CD14-positive monocyte (primary cell): ENCODE measurements at regions not wholly inside any gene's neighbourhood (a gene's known extent, or its start where the extent isn't known, plus 50 kb on each side); places are given as distances from the start of the nearest gene placed in this dataset.

Source experiments
- DNase-seq, 3 donors: peaks; one replicate each; pipeline ENCODE4 v3.0.0-alpha.2; 2011 to 2022
- H2AFZ ChIP-seq: 2 replicates; pipeline ENCODE4 v1.6.0; 2012; ENCODE audit warnings: mild to moderate bottlenecking, low read depth, low read length, inconsistent platforms; ENCODE audit not compliant: insufficient read depth, poor library complexity, severe bottlenecking
- H3K27ac ChIP-seq, 2 donors: 1 replicate in 1 of 2; 2 replicates in 1 of 2; pipeline ENCODE4 v1.5.1; 2012 to 2013; ENCODE audit warnings: low read length in 2 of 2, control low read depth in 1 of 2, inconsistent platforms in 1 of 2, low read depth in 1 of 2, mild to moderate bottlenecking in 1 of 2
- H3K27me3 ChIP-seq, 2 donors: one replicate each; pipeline versions ENCODE4 v1.6.0 to v1.6.1; 2011 to 2013; ENCODE audit warnings: low read length in 2 of 2; ENCODE audit not compliant: control insufficient read depth in 2 of 2, insufficient read depth in 2 of 2
- H3K36me3 ChIP-seq, 2 donors: replicated peaks in 1 of 2; 1 replicate in 1 of 2; 2 replicates in 1 of 2; pipeline versions ENCODE4 v1.5.1 to v1.6.1; 2012 to 2013; ENCODE audit warnings: low read length in 2 of 2, control low read depth in 1 of 2, inconsistent platforms in 1 of 2, mild to moderate bottlenecking in 1 of 2; ENCODE audit not compliant: insufficient read depth in 2 of 2, control insufficient read depth in 1 of 2
- H3K4me1 ChIP-seq, 2 donors: 1 replicate in 1 of 2; 2 replicates in 1 of 2; pipeline versions ENCODE4 v1.5.1 to v1.6.1; 2012 to 2013; ENCODE audit warnings: low read length in 2 of 2, control low read depth in 1 of 2, inconsistent platforms in 1 of 2, mild to moderate bottlenecking in 1 of 2, moderate library complexity in 1 of 2; ENCODE audit not compliant: insufficient read depth in 2 of 2, control insufficient read depth in 1 of 2
- H3K4me2 ChIP-seq: replicated peaks from 2 replicates; pipeline ENCODE3; 2012; ENCODE audit warnings: low read length, moderate library complexity, mild to moderate bottlenecking; ENCODE audit not compliant: poor library complexity, severe bottlenecking; ENCODE audit errors: extremely low read depth
- H3K4me3 ChIP-seq, 3 experiments: fragments of 200-600 bp in 1 of 3; sonication (generic) in 1 of 3; replicated peaks in 1 of 3; 1 replicate in 2 of 3; 2 replicates in 1 of 3; pipeline ENCODE4 v1.5.1; 2011 to 2013; ENCODE audit warnings: low read length in 3 of 3, mild to moderate bottlenecking in 3 of 3, control low read depth in 2 of 3, low read depth in 2 of 3, inconsistent platforms in 1 of 3, moderate library complexity in 1 of 3
- H3K79me2 ChIP-seq: 2 replicates; pipeline ENCODE4 v1.6.0; 2012; ENCODE audit warnings: mild to moderate bottlenecking, control low read depth, inconsistent platforms, low read length, moderate library complexity; ENCODE audit not compliant: insufficient read depth
- H3K9ac ChIP-seq: 2 replicates; pipeline ENCODE4 v1.6.0; 2017; ENCODE audit warnings: low read length, mild to moderate bottlenecking; ENCODE audit not compliant: insufficient read depth, poor library complexity, severe bottlenecking
- H3K9me3 ChIP-seq, 2 donors: replicated peaks in 1 of 2; 1 replicate in 1 of 2; 2 replicates in 1 of 2; pipeline versions ENCODE4 v1.5.1 to v1.6.1; 2012 to 2013; ENCODE audit warnings: low read length in 2 of 2, control low read depth in 1 of 2; ENCODE audit not compliant: control insufficient read depth in 1 of 2, insufficient read depth in 1 of 2
- H4K20me1 ChIP-seq: 2 replicates; pipeline ENCODE4 v1.6.0; 2012; ENCODE audit warnings: mild to moderate bottlenecking, low read length, control low read depth, moderate library complexity; ENCODE audit not compliant: insufficient read depth
- H3K27ac Mint-ChIP-seq, 7 donors: one replicate each; pipeline ENCODE4 v1.8.0; 2020; ENCODE audit warnings: mild to moderate bottlenecking in 7 of 7, mixed read lengths in 7 of 7, moderate library complexity in 6 of 7, inconsistent platforms in 2 of 7
- H3K27me3 Mint-ChIP-seq, 3 donors: one replicate each; pipeline ENCODE4 v1.8.0; 2021 to 2022; ENCODE audit warnings: low read depth in 3 of 3, mild to moderate bottlenecking in 3 of 3, mixed read lengths in 3 of 3, moderate library complexity in 3 of 3, inconsistent platforms in 1 of 3
- H3K36me3 Mint-ChIP-seq, 2 donors: one replicate each; pipeline ENCODE4 v1.8.0; 2020; ENCODE audit warnings: mixed read lengths in 2 of 2, inconsistent platforms in 1 of 2, mild to moderate bottlenecking in 1 of 2
- H3K4me1 Mint-ChIP-seq: one replicate; pipeline ENCODE4 v1.8.0; 2020; ENCODE audit warnings: mild to moderate bottlenecking, mixed read lengths
- H3K4me3 Mint-ChIP-seq, 2 donors: one replicate each; pipeline ENCODE4 v1.8.0; 2020; ENCODE audit warnings: mild to moderate bottlenecking in 2 of 2, mixed read lengths in 2 of 2, moderate library complexity in 1 of 2
- H3K9me3 Mint-ChIP-seq, 7 donors: one replicate each; pipeline ENCODE4 v1.8.0; 2020 to 2022; ENCODE audit warnings: mixed read lengths in 7 of 7, mild to moderate bottlenecking in 6 of 7, moderate library complexity in 6 of 7, inconsistent platforms in 2 of 7
- CTCF ChIP-seq: fragments of 200-600 bp; IDR thresholded peaks from one replicate; pipeline ENCODE4 v1.8.0; 2022; ENCODE audit warnings: antibody characterized with exemption, mild to moderate bottlenecking
- intact Hi-C, 2 donors: fragments of 100-400 bp; cut with micrococcal nuclease; formaldehyde crosslinking; loops; one replicate each; pipeline versions ENCODE4 v1.15.0 to v1.15.1; 2023

DNA sequence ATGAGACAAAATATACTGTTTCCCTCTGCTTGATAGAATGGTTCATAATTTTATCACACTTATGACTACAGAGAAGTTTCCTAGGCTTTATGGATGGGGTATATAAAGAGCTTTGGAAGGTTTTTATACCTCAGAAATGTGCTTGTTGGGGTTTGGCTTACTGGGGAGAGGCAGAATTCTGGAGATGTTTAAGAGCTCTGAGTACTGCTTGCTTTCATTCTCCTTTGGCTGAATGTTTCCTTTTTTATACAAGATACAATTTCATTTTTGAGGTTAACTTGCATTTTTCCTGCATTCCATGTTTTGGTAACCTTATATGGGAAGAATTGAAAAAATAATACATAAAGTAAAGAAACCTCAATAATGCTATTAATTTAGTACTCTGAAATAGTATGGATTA is 157.7 kb upstream of the COL11A1 start:
- H3K4me1 ChIP-seq: no peaks in the 10 kb centered on the region
- H4K20me1 ChIP-seq: no peaks in the 10 kb centered on the region
- H3K4me2 ChIP-seq: no peak overlapping the region
- H3K9me3 ChIP-seq: peaks cover 0 to under 1% of the 10 kb centered on the region in 2 donors
- H3K9me3 Mint-ChIP-seq: peaks cover 0 to 5% (median 3%) of the 10 kb centered on the region in 7 donors
- H3K36me3 ChIP-seq: no peaks in the 10 kb centered on the region
- H3K27ac Mint-ChIP-seq: no peak overlapping the region
- H3K27me3 ChIP-seq: no peaks in the 10 kb centered on the region
- no peaks in the 10 kb centered on the region for H3K79me2 ChIP-seq
- H2AFZ ChIP-seq: no peak overlapping the region
- H3K4me3 ChIP-seq: no peak overlapping the region
- no peak overlapping the region for H3K4me3 Mint-ChIP-seq
- no peaks in the 10 kb centered on the region for H3K36me3 Mint-ChIP-seq
- no peak for TF ChIP-seq CTCF
- intact Hi-C loops: no loop called here
- H3K27ac ChIP-seq: no peak overlapping the region
- peaks cover 0 to under 1% (median 0%) of the 10 kb centered on the region in 3 donors for H3K27me3 Mint-ChIP-seq
- H3K9ac ChIP-seq: no peak overlapping the region
- DNase-seq: no peak
- no peaks in the 10 kb centered on the region for H3K4me1 Mint-ChIP-seq

GRCh38 chr1:103265551-103265950 is 157.2 kb upstream of the COL11A1 start:
- H3K36me3 ChIP-seq: no peaks in the 10 kb centered on the region
- H3K27me3 Mint-ChIP-seq: peaks cover 0 to 1% (median 0%) of the 10 kb centered on the region in 3 donors
- H3K4me3 Mint-ChIP-seq: no peak overlapping the region
- TF ChIP-seq CTCF: no peak
- DNase-seq: no peak
- no peaks in the 10 kb centered on the region for H3K36me3 Mint-ChIP-seq
- intact Hi-C loops: no loop called here
- no peaks in the 10 kb centered on the region for H4K20me1 ChIP-seq
- no peak overlapping the region for H3K4me2 ChIP-seq
- no peak overlapping the region for H3K27ac Mint-ChIP-seq
- no peaks in the 10 kb centered on the region for H3K27me3 ChIP-seq
- H3K9me3 Mint-ChIP-seq: peaks cover 0 to 3% (median 2%) of the 10 kb centered on the region in 7 donors
- H3K4me1 Mint-ChIP-seq: no peaks in the 10 kb centered on the region
- no peak overlapping the region for H3K4me3 ChIP-seq
- no peak overlapping the region for H3K27ac ChIP-seq
- H3K9me3 ChIP-seq: no peaks in the 10 kb centered on the region
- no peaks in the 10 kb centered on the region for H3K4me1 ChIP-seq
- no peaks in the 10 kb centered on the region for H3K79me2 ChIP-seq
- no peak overlapping the region for H2AFZ ChIP-seq
- no peak overlapping the region for H3K9ac ChIP-seq
